Endodermal cell (in vitro differentiated cells): ENCODE measurements at regions not wholly inside any gene's neighbourhood (a gene's known extent, or its start where the extent isn't known, plus 50 kb on each side); places are given as distances from the start of the nearest gene placed in this dataset.

Experiments
- DNase-seq: peaks from one replicate; pipeline ENCODE4 v3.0.0-alpha.2; 2017
- H3K27ac ChIP-seq: 2 replicates; pipeline ENCODE4 v1.5.1; 2013; ENCODE audit warnings: mild to moderate bottlenecking, low read depth, low read length, moderate library complexity
- H3K27me3 ChIP-seq: 2 replicates; pipeline ENCODE4 v1.6.1; 2013; ENCODE audit warnings: mild to moderate bottlenecking, low read length, moderate library complexity; ENCODE audit not compliant: insufficient read depth, control insufficient read depth, poor library complexity, severe bottlenecking
- H3K36me3 ChIP-seq: 2 replicates; pipeline ENCODE4 v1.7.0; 2013; ENCODE audit warnings: mild to moderate bottlenecking, low read length, moderate library complexity; ENCODE audit not compliant: control insufficient read depth, insufficient read depth
- H3K4me1 ChIP-seq: one replicate; pipeline ENCODE4 v1.7.0; 2013; ENCODE audit warnings: low read length; ENCODE audit not compliant: control insufficient read depth, insufficient read depth
- H3K4me3 ChIP-seq: 2 replicates; pipeline ENCODE4 v1.5.1; 2013; ENCODE audit warnings: mild to moderate bottlenecking, low read length, moderate library complexity
- H3K9ac ChIP-seq: 2 replicates; pipeline ENCODE4 v1.6.1; 2013; ENCODE audit warnings: mild to moderate bottlenecking, low read length, moderate library complexity; ENCODE audit not compliant: poor library complexity, severe bottlenecking; ENCODE audit errors: extremely low read depth
- H3K9me3 ChIP-seq: 2 replicates; pipeline ENCODE4 v1.6.1; 2013; ENCODE audit warnings: mild to moderate bottlenecking, low read length, moderate library complexity; ENCODE audit not compliant: control insufficient read depth
- H3K27ac Mint-ChIP-seq: 2 replicates; pipeline ENCODE4 v1.8.0; 2020; ENCODE audit warnings: mixed read lengths
- H3K27me3 Mint-ChIP-seq: 2 replicates; pipeline ENCODE4 v1.8.0; 2021; ENCODE audit warnings: mild to moderate bottlenecking, mixed read lengths; ENCODE audit not compliant: insufficient read depth
- H3K36me3 Mint-ChIP-seq: 2 replicates; pipeline ENCODE4 v1.8.0; 2020; ENCODE audit warnings: low read depth, mixed read lengths
- H3K4me1 Mint-ChIP-seq: 2 replicates; pipeline ENCODE4 v1.8.0; 2020; ENCODE audit warnings: mixed read lengths
- H3K4me3 Mint-ChIP-seq: 2 replicates; pipeline ENCODE4 v1.8.0; 2020; ENCODE audit warnings: mild to moderate bottlenecking, moderate library complexity, mixed read lengths
- H3K9me3 Mint-ChIP-seq: 2 replicates; pipeline ENCODE4 v1.8.0; 2020; ENCODE audit warnings: mild to moderate bottlenecking, mixed read lengths
- CTCF ChIP-seq: fragments of 200-600 bp; sonication (generic); conservative IDR thresholded peaks from 2 replicates; pipeline ENCODE4 v1.5.0; 2021; ENCODE audit warnings: antibody characterized with exemption, mild to moderate bottlenecking
- WGBS, 2 experiments: methylation state at CpG; one replicate each; pipeline versions ENCODE4 v1.1.5 to v1.1.7; 2013; ENCODE audit warnings: missing lambda C conversion rate in 2 of 2, mixed read lengths in 1 of 2; ENCODE audit not compliant: insufficient coverage in 1 of 2, insufficient read length in 1 of 2; 5-methylcytosine and 5-hydroxymethylcytosine counted together

- no peak for DNase-seq
- 87 to 100% methylated on average over 1 to 3 of the region's 3 CpGs for WGBS, 2 experiments
- no peaks in the 10 kb centered on the region for H3K36me3 Mint-ChIP-seq
- Histone ChIP-seq H3K27ac (no peak overlapping the region), H3K9me3 (no peaks in the 10 kb centered on the region), H3K4me1 (no peaks in the 10 kb centered on the region), H3K36me3 (no peaks in the 10 kb centered on the region), H3K27me3 (no peaks in the 10 kb centered on the region), H3K9ac (no peak overlapping the region), H3K4me3 (no peak overlapping the region)
- H3K9me3 Mint-ChIP-seq, result no peaks in the 10 kb centered on the region
- TF ChIP-seq CTCF, result no peak
- H3K4me3 Mint-ChIP-seq, result no peak overlapping the region
- no peaks in the 10 kb centered on the region for H3K27me3 Mint-ChIP-seq
- H3K4me1 Mint-ChIP-seq, result no peaks in the 10 kb centered on the region
- H3K27ac Mint-ChIP-seq, result no peak overlapping the region
These were observed 125.9 kb downstream of the MOBP start for GRCh38 chr3:39593341-39593740.

- H3K27ac Mint-ChIP-seq, result no peak overlapping the region
- 48% methylated on average over 2 of the region's 2 CpGs; no CpG with 5 or more reads in 1 of the 2 experiments for WGBS, 2 experiments
- no peaks in the 10 kb centered on the region for H3K27me3 Mint-ChIP-seq
- H3K36me3 Mint-ChIP-seq, result no peaks in the 10 kb centered on the region
- Histone ChIP-seq H3K4me1 (no peaks in the 10 kb centered on the region), H3K27me3 (no peaks in the 10 kb centered on the region), H3K9me3 (no peaks in the 10 kb centered on the region), H3K9ac (no peak overlapping the region), H3K27ac (no peak overlapping the region), H3K4me3 (no peak overlapping the region), H3K36me3 (no peaks in the 10 kb centered on the region)
- peaks cover 16% of the 10 kb centered on the region for H3K9me3 Mint-ChIP-seq
- TF ChIP-seq CTCF, result no peak
- no peak overlapping the region for H3K4me3 Mint-ChIP-seq
- no peaks in the 10 kb centered on the region for H3K4me1 Mint-ChIP-seq
- no peak for DNase-seq
These were observed 133.8 kb downstream of the MOBP start for GRCh38 chr3:39601241-39601640.

GRCh38 chr3:39605837-39606236, 138.4 kb downstream of the MOBP start:
- Mint-ChIP-seq H3K27me3 (no peaks in the 10 kb centered on the region), H3K36me3 (no peaks in the 10 kb centered on the region), H3K27ac (no peak overlapping the region), H3K9me3 (peaks cover 16% of the 10 kb centered on the region), H3K4me1 (peaks cover 7% of the 10 kb centered on the region), H3K4me3 (no peak overlapping the region)
- TF ChIP-seq CTCF, result no peak
- H3K4me1 ChIP-seq, result no peaks in the 10 kb centered on the region
- H3K36me3 ChIP-seq, result no peaks in the 10 kb centered on the region
- no peaks in the 10 kb centered on the region for H3K27me3 ChIP-seq
- H3K9me3 ChIP-seq, result no peaks in the 10 kb centered on the region
- H3K27ac ChIP-seq, result no peak overlapping the region
- DNase-seq, result no peak
- no peak overlapping the region for H3K9ac ChIP-seq
- H3K4me3 ChIP-seq, result no peak overlapping the region
- 94% methylated on average over 1 of the region's 1 CpG; no CpG with 5 or more reads in 1 of the 2 experiments for WGBS, 2 experiments
